Astrocyte (in vitro differentiated cells and primary cell): ENCODE measurements at regions not wholly inside any gene's neighbourhood (a gene's known extent, or its start where the extent isn't known, plus 50 kb on each side); places are given as distances from the start of the nearest gene placed in this dataset.
"Not testable (repeated sequence)": the region's sequence is repeated elsewhere in the genome, so short reads cannot be mapped to it uniquely, and the experiment has no call there.

Source experiments
- DNase-seq: peaks from one replicate; pipeline ENCODE4 v3.0.0-alpha.2; 2010; ENCODE audit warnings: low read depth
- FAIRE-seq: peaks from 2 replicates; lab custom pipeline; 2011; peaks lifted over from hg19 to GRCh38; lab: Jason Lieb, UNC
- H2AFZ ChIP-seq: 2 replicates; pipeline ENCODE4 v1.6.0; 2012; ENCODE audit warnings: low read depth, low read length, inconsistent platforms
- H3K27ac ChIP-seq: 2 replicates; pipeline ENCODE4 v1.5.1; 2011; ENCODE audit warnings: low read depth, low read length, inconsistent platforms
- H3K27me3 ChIP-seq: 2 replicates; pipeline ENCODE4 v1.6.0; 2011; ENCODE audit warnings: low read length, inconsistent platforms; ENCODE audit not compliant: insufficient read depth
- H3K36me3 ChIP-seq: 2 replicates; pipeline ENCODE4 v1.5.1; 2011; ENCODE audit warnings: low read length, inconsistent platforms; ENCODE audit not compliant: insufficient read depth
- H3K4me1 ChIP-seq: 2 replicates; pipeline ENCODE4 v1.5.1; 2011; ENCODE audit warnings: low read length, inconsistent platforms; ENCODE audit not compliant: insufficient read depth
- H3K4me2 ChIP-seq: 2 replicates; pipeline ENCODE4 v1.6.0; 2012; ENCODE audit warnings: low read length, inconsistent platforms
- H3K4me3 ChIP-seq: 2 replicates; pipeline ENCODE4 v1.5.1; 2011; ENCODE audit warnings: low read depth, mild to moderate bottlenecking, low read length, inconsistent platforms; ENCODE audit not compliant: insufficient read depth
- H3K79me2 ChIP-seq: 2 replicates; pipeline ENCODE4 v1.6.0; 2012; ENCODE audit warnings: mild to moderate bottlenecking, low read length, inconsistent platforms; ENCODE audit not compliant: insufficient read depth
- H3K9ac ChIP-seq: 2 replicates; pipeline ENCODE4 v1.6.0; 2012; ENCODE audit warnings: mild to moderate bottlenecking, low read length, inconsistent platforms
- H3K9me3 ChIP-seq: 2 replicates; pipeline ENCODE4 v1.5.1; 2012; ENCODE audit warnings: low read depth, mild to moderate bottlenecking, low read length, inconsistent platforms; ENCODE audit not compliant: insufficient read depth
- H4K20me1 ChIP-seq: 2 replicates; pipeline ENCODE4 v1.6.0; 2012; ENCODE audit warnings: low read length, inconsistent platforms; ENCODE audit not compliant: insufficient read depth
- H3K27ac Mint-ChIP-seq: one replicate; pipeline ENCODE4 v1.8.0; 2021; ENCODE audit warnings: mild to moderate bottlenecking, mixed read lengths; ENCODE audit not compliant: unreplicated experiment
- H3K27me3 Mint-ChIP-seq: one replicate; pipeline ENCODE4 v1.8.0; 2021; ENCODE audit warnings: low read depth, mixed read lengths; ENCODE audit not compliant: unreplicated experiment
- H3K36me3 Mint-ChIP-seq: one replicate; pipeline ENCODE4 v1.8.0; 2021; ENCODE audit warnings: low read depth, mixed read lengths; ENCODE audit not compliant: unreplicated experiment
- H3K4me1 Mint-ChIP-seq: one replicate; pipeline ENCODE4 v1.8.0; 2021; ENCODE audit warnings: low read depth, mixed read lengths; ENCODE audit not compliant: unreplicated experiment
- H3K4me3 Mint-ChIP-seq: one replicate; pipeline ENCODE4 v1.8.0; 2021; ENCODE audit warnings: mild to moderate bottlenecking, moderate library complexity, mixed read lengths; ENCODE audit not compliant: unreplicated experiment
- H3K9me3 Mint-ChIP-seq: one replicate; pipeline ENCODE4 v1.8.0; 2021; ENCODE audit warnings: mild to moderate bottlenecking, mixed read lengths; ENCODE audit not compliant: unreplicated experiment
- CTCF ChIP-seq: IDR thresholded peaks from 2 replicates; pipeline ENCODE4 v1.5.1; 2011; ENCODE audit warnings: low read depth, mild to moderate bottlenecking, inconsistent platforms, low read length, moderate library complexity; ENCODE audit not compliant: insufficient read depth
- EZH2 ChIP-seq: IDR thresholded peaks from 2 replicates; pipeline ENCODE4 v1.6.1; 2012; ENCODE audit warnings: mild to moderate bottlenecking, low read length, inconsistent platforms; ENCODE audit not compliant: insufficient read depth

- TF ChIP-seq EZH2 (no peak), CTCF (no peak)
- Histone ChIP-seq H3K9me3 (no peaks in the 10 kb centered on the region), H3K79me2 (no peaks in the 10 kb centered on the region), H3K4me1 (peaks cover 37% of the 10 kb centered on the region), H4K20me1 (no peaks in the 10 kb centered on the region), H3K27ac (peak overlapping the region; percentile 24), H2AFZ (no peak overlapping the region), H3K4me3 (no peak overlapping the region), H3K27me3 (no peaks in the 10 kb centered on the region), H3K9ac (no peak overlapping the region), H3K36me3 (no peaks in the 10 kb centered on the region), H3K4me2 (peak overlapping the region; percentile 54)
- H3K4me1 Mint-ChIP-seq: peaks cover 48% of the 10 kb centered on the region
- H3K27me3 Mint-ChIP-seq: no peaks in the 10 kb centered on the region
- FAIRE-seq: no peak
- H3K27ac Mint-ChIP-seq: no peak overlapping the region
- H3K4me3 Mint-ChIP-seq: no peak overlapping the region
- no peaks in the 10 kb centered on the region for H3K9me3 Mint-ChIP-seq
- no peak for DNase-seq
- no peaks in the 10 kb centered on the region for H3K36me3 Mint-ChIP-seq
These were observed 185.8 kb upstream of the PRSS1 start for GRCh38 chr7:142563470-142563869.

GRCh38 chr7:142562688-142563087, 186.6 kb upstream of the PRSS1 start:
- Histone ChIP-seq H3K27ac (no peak overlapping the region), H2AFZ (no peak overlapping the region), H4K20me1 (no peaks in the 10 kb centered on the region), H3K36me3 (no peaks in the 10 kb centered on the region), H3K4me2 (no peak overlapping the region), H3K4me3 (no peak overlapping the region), H3K79me2 (no peaks in the 10 kb centered on the region), H3K9me3 (no peaks in the 10 kb centered on the region), H3K9ac (no peak overlapping the region), H3K4me1 (peaks cover 40% of the 10 kb centered on the region), H3K27me3 (no peaks in the 10 kb centered on the region)
- no peak for TF ChIP-seq EZH2
- no peak for TF ChIP-seq CTCF
- no peaks in the 10 kb centered on the region for H3K9me3 Mint-ChIP-seq
- peak overlapping the region; percentile 44 for H3K27ac Mint-ChIP-seq
- no peak overlapping the region for H3K4me3 Mint-ChIP-seq
- no peaks in the 10 kb centered on the region for H3K27me3 Mint-ChIP-seq
- DNase-seq (no peak), FAIRE-seq (no peak)
- no peaks in the 10 kb centered on the region for H3K36me3 Mint-ChIP-seq
- H3K4me1 Mint-ChIP-seq: peaks cover 43% of the 10 kb centered on the region

GRCh38 chr7:142561396-142561795, 187.9 kb upstream of the PRSS1 start:
- H3K4me3 Mint-ChIP-seq, H3K4me3 ChIP-seq, H3K9me3 ChIP-seq, H3K9ac ChIP-seq, H3K27me3 Mint-ChIP-seq, H3K9me3 Mint-ChIP-seq, H3K27ac ChIP-seq, FAIRE-seq, H3K36me3 Mint-ChIP-seq, H4K20me1 ChIP-seq, H3K4me2 ChIP-seq, H2AFZ ChIP-seq, H3K36me3 ChIP-seq, H3K79me2 ChIP-seq, DNase-seq, H3K27me3 ChIP-seq, H3K27ac Mint-ChIP-seq: not testable (repeated sequence)
- peaks cover 52% of the 10 kb centered on the region for H3K4me1 Mint-ChIP-seq
- H3K4me1 ChIP-seq: peaks cover 47% of the 10 kb centered on the region

GRCh38 chr7:142560770-142561169, 188.5 kb upstream of the PRSS1 start:
- not testable (repeated sequence) for DNase-seq, H3K9ac ChIP-seq, H3K9me3 Mint-ChIP-seq, H3K36me3 Mint-ChIP-seq, H4K20me1 ChIP-seq, H3K4me3 ChIP-seq, H3K79me2 ChIP-seq, H3K36me3 ChIP-seq, H3K27me3 Mint-ChIP-seq, H3K9me3 ChIP-seq, H3K27ac ChIP-seq, FAIRE-seq, H3K4me2 ChIP-seq, H2AFZ ChIP-seq, H3K4me3 Mint-ChIP-seq, H3K27me3 ChIP-seq
- H3K4me1 ChIP-seq: peaks cover 53% of the 10 kb centered on the region
- H3K27ac Mint-ChIP-seq: peak overlapping the region; percentile 50
- peaks cover 58% of the 10 kb centered on the region for H3K4me1 Mint-ChIP-seq
